HG02943 (cell line): ENCODE measurements at regions not wholly inside any gene's neighbourhood (a gene's known extent, or its start where the extent isn't known, plus 50 kb on each side); places are given as distances from the start of the nearest gene placed in this dataset.
A peak's percentile ranks its signal among the peaks of the same experiment; 100 is the strongest.
"Not testable (repeated sequence)": the region's sequence is repeated elsewhere in the genome, so short reads cannot be mapped to it uniquely, and the experiment has no call there.

Experiments
- ATAC-seq: cut with Tn5 transposase; IDR thresholded peaks from one replicate; pipeline ENCODE4 v1.9.1; 2021; ENCODE audit warnings: mild to moderate bottlenecking, low read depth, moderate library complexity; ENCODE audit not compliant: unreplicated experiment

- ATAC-seq = peak; percentile 60
Measured at GRCh38 chr3:191958980-191959671, 498.2 kb downstream of the PYDC2 start.

GRCh38 chr3:191959876-191960413, 499.0 kb downstream of the PYDC2 start:
- no peak for ATAC-seq

- ATAC-seq = no peak
Measured at GRCh38 chr3:191961022-191961421, 500.1 kb downstream of the PYDC2 start.

- ATAC-seq = no peak
Measured at GRCh38 chr3:191961529-191961928, 500.6 kb downstream of the PYDC2 start.

- ATAC-seq = no peak
Measured at GRCh38 chr3:191962324-191962723, 501.4 kb downstream of the PYDC2 start.

- ATAC-seq = no peak
Measured at GRCh38 chr3:191963182-191963581, 502.2 kb downstream of the PYDC2 start.

- ATAC-seq = no peak
Measured at GRCh38 chr3:191966556-191966955, 505.6 kb downstream of the PYDC2 start.

GRCh38 chr3:191968299-191968698, 507.3 kb downstream of the PYDC2 start:
- no peak for ATAC-seq

GRCh38 chr3:191972714-191973398, 511.9 kb downstream of the PYDC2 start:
- ATAC-seq = no peak

- no peak for ATAC-seq
Measured at GRCh38 chr3:191973820-191974219, 512.9 kb downstream of the PYDC2 start.

GRCh38 chr3:191975936-191976335, 515.0 kb downstream of the PYDC2 start:
- no peak for ATAC-seq

GRCh38 chr3:191980443-191980842, 519.5 kb downstream of the PYDC2 start:
- ATAC-seq = no peak

GRCh38 chr3:191982481-191982880, 521.5 kb downstream of the PYDC2 start:
- ATAC-seq = no peak

GRCh38 chr3:191985691-191986090, 524.7 kb downstream of the PYDC2 start:
- ATAC-seq = no peak

- no peak for ATAC-seq
Measured at GRCh38 chr3:191987831-191988350, 526.9 kb downstream of the PYDC2 start.

- ATAC-seq = not testable (repeated sequence)
Measured at GRCh38 chr3:191993952-191994351, 533.0 kb downstream of the PYDC2 start.

- no peak for ATAC-seq
Measured at GRCh38 chr3:191997093-191997492, 536.1 kb downstream of the PYDC2 start.

GRCh38 chr3:191997579-191998268, 536.8 kb downstream of the PYDC2 start:
- ATAC-seq = no peak

GRCh38 chr3:192001218-192001617, 540.3 kb downstream of the PYDC2 start:
- ATAC-seq = no peak

GRCh38 chr3:192005989-192006388, 545.0 kb downstream of the PYDC2 start:
- ATAC-seq = no peak

GRCh38 chr3:192009903-192010302, 548.9 kb downstream of the PYDC2 start:
- ATAC-seq = no peak
